ENCODE measurements at regions not wholly inside any gene's neighbourhood (a gene's known extent, or its start where the extent isn't known, plus 50 kb on each side); places are given as distances from the start of the nearest gene placed in this dataset.
"Not testable (repeated sequence)": the region's sequence is repeated elsewhere in the genome, so short reads cannot be mapped to it uniquely, and the experiment has no call there.

DNA sequence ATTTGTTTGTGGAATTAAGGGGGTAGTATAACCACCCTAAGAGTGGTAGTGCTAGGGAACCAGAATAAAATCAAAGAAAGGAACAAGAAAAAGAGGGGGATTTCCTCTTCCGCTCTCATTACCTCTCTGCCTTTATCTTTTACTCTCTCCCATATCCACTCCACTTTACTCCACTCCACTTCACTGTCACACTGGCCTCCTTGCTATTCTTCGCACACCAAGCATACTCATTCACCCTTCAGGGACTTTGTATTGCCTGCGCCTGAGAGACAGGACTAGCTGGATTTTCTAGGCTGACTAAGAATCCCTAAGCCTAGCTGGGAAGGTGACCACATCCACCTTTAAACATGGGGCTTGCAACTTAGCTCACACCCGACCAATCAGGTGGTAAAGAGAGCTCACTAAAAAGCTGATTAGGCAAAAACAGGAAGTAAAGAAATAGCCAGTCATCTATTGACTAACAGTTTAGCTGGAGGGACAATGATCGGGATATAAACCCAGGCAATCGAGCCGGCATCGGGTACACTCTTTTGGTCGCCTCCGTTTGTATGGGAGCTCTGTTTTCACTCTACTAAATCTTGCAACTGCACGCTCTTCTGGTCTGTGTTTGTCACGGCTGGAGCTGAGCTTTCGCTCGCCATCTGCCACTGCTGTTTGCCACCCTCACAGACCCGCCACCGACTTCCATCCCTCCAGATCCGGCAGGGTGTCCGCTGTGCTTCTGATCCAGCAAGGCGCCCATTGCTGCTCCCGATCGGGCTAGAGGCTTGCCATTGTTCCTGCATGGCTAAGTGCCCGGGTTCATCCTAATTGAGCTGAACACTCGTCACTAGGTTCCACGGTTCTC is 121.8 kb downstream of the FAM170A start:
- Mint-ChIP-seq H3K36me3 (ENCODE audit: low read depth) (no peaks in the 10 kb centered on the region), H3K27ac (ENCODE audit: unreplicated experiment) (no peak overlapping the region)

DNA sequence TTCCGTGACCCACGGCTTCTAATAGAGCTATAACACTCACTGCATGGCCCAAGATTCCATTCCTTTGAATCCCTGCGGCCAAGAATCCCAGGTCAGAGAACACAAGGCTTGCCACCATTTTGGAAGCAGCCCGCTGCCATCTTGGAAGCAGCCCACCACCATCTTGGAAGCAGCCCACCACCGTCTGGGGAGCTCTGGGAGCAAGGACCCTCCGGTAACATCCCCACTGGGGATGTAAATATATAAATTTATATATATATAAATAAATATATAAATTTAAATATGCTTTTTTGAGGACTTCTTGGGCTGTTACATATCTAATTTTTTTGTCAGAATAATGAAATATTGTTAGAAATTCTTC is 122.4 kb downstream of the FAM170A start:
- Mint-ChIP-seq H3K27ac (ENCODE audit: unreplicated experiment) (no peak overlapping the region), H3K36me3 (ENCODE audit: low read depth) (no peaks in the 10 kb centered on the region), H3K4me1 (no peaks in the 10 kb centered on the region), H3K4me3 (no peak overlapping the region), H3K9me3 (peaks cover 2% of the 10 kb centered on the region), H3K27me3 (ENCODE audit: low read depth) (no peaks in the 10 kb centered on the region)
- TF ChIP-seq, protein P1, sequence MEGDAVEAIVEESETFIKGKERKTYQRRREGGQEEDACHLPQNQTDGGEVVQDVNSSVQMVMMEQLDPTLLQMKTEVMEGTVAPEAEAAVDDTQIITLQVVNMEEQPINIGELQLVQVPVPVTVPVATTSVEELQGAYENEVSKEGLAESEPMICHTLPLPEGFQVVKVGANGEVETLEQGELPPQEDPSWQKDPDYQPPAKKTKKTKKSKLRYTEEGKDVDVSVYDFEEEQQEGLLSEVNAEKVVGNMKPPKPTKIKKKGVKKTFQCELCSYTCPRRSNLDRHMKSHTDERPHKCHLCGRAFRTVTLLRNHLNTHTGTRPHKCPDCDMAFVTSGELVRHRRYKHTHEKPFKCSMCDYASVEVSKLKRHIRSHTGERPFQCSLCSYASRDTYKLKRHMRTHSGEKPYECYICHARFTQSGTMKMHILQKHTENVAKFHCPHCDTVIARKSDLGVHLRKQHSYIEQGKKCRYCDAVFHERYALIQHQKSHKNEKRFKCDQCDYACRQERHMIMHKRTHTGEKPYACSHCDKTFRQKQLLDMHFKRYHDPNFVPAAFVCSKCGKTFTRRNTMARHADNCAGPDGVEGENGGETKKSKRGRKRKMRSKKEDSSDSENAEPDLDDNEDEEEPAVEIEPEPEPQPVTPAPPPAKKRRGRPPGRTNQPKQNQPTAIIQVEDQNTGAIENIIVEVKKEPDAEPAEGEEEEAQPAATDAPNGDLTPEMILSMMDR (conservative IDR thresholded peaks at IDR 0.05), result no peak
- DNase-seq (ENCODE audit: low read depth, low spot score), result no peak

More for the DNA sequence above, 121.8 kb downstream of the FAM170A start:
- Mint-ChIP-seq H3K4me3 (no peak overlapping the region), H3K27me3 (ENCODE audit: low read depth) (no peaks in the 10 kb centered on the region), H3K4me1 (no peaks in the 10 kb centered on the region), H3K9me3 (peaks cover 2% of the 10 kb centered on the region)
- TF ChIP-seq, protein P1 (conservative IDR thresholded peaks at IDR 0.05), result no peak
- DNase-seq (ENCODE audit: low read depth, low spot score), result no peak

DNA sequence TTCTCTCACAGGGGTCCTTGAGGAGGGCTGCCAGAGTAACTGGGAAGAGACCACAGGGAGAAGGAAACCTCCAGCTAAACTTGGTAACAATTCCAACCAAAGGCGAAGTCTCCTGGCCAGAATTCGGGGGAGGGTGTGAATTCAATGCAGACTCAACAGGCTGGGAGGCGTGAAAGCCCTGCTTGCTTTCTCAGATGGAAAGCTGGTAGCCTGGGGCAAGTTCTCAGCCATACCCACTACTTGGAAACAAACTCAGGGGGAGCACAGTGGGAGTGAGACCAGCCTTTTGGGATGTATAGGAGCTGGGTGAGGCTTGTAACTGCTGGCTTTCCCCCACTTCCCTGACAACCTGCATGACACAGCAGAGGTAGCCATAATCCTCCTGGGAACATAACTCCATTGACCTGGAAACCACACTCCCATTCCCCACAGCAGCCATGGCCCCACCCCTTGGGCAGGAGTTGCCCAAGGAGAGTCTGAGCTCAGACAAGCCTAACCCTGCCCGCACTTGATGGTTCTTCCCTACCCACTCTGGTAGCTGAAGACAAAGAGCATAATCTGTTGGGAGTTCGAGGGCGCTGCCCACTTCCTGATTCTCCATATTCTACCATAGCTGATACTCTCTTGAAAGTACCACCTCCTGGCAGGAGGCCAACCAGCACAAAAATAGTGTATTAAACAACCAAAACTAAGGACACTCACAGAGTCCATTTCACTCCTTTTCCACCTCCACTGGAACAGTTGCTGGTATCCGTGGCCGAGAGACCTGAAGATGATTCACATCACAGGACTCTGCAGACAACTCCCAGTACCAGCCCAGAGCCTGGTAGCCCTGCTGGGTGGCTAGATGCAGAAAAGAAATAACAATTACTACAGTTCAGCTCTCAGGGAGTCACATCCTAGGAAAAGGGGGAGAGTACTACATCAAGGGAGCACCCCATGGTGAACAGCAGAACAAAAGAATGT is 123.8 kb downstream of the FAM170A start:
- TF ChIP-seq, protein P1 (conservative IDR thresholded peaks at IDR 0.05), result no peak
- no peak for DNase-seq (ENCODE audit: low read depth, low spot score)
- Mint-ChIP-seq H3K27ac (ENCODE audit: unreplicated experiment) (no peak overlapping the region), H3K4me3 (no peak overlapping the region), H3K27me3 (ENCODE audit: low read depth) (no peaks in the 10 kb centered on the region), H3K4me1 (no peaks in the 10 kb centered on the region), H3K36me3 (ENCODE audit: low read depth) (no peaks in the 10 kb centered on the region), H3K9me3 (peaks cover 2% of the 10 kb centered on the region)

DNA sequence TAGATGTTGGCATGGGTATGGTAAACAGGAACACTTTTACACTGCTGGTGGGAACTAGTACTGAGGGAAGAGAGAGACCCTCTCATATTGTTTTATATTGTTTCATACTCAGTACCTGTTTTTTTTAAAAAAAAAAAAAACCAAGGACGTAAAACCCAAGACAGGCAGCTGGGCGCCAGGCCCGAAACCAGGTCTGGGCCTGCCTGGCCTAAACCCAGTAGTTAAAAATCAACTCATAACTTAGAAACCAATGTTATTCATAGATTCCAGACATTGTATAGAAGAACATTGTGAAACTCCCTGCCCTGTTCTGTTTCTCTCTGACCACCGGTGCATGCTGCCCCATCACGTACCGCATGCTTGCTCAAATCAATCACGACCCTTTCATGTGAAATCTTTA is 125.5 kb downstream of the FAM170A start:
- H3K36me3 Mint-ChIP-seq (ENCODE audit: low read depth); H3K9me3 Mint-ChIP-seq; DNase-seq (ENCODE audit: low read depth, low spot score); H3K4me1 Mint-ChIP-seq; H3K27me3 Mint-ChIP-seq (ENCODE audit: low read depth); H3K27ac Mint-ChIP-seq (ENCODE audit: unreplicated experiment); H3K4me3 Mint-ChIP-seq: not testable (repeated sequence)

DNA sequence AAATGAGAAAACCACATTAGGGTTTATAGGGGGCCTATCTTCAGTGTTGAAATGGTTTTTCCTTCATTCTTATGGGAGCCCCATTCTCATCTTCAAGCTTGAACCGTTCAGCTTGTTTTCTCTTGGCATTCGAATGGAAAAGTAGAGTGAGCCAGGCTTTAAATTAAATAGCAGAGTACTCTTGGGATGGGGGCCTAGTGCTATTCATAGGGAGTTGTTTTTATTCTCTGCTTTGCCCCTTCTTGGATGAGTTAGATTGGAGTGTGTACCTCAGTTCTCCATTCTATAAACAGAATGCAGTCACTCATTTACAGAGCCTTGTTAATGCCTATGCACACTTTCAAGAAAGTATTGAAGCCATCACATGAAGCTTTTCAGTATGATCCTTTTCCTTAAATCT is 127.9 kb downstream of the FAM170A start:
- H3K4me3 Mint-ChIP-seq, result no peak overlapping the region
- no peaks in the 10 kb centered on the region for H3K4me1 Mint-ChIP-seq
- no peak overlapping the region for H3K27ac Mint-ChIP-seq (ENCODE audit: unreplicated experiment)
- DNase-seq (ENCODE audit: low read depth, low spot score), result no peak
- H3K27me3 Mint-ChIP-seq (ENCODE audit: low read depth), result no peaks in the 10 kb centered on the region
- H3K9me3 Mint-ChIP-seq, result no peaks in the 10 kb centered on the region
- H3K36me3 Mint-ChIP-seq (ENCODE audit: low read depth), result no peaks in the 10 kb centered on the region
- TF ChIP-seq, protein P1 (conservative IDR thresholded peaks at IDR 0.05), result no peak

DNA sequence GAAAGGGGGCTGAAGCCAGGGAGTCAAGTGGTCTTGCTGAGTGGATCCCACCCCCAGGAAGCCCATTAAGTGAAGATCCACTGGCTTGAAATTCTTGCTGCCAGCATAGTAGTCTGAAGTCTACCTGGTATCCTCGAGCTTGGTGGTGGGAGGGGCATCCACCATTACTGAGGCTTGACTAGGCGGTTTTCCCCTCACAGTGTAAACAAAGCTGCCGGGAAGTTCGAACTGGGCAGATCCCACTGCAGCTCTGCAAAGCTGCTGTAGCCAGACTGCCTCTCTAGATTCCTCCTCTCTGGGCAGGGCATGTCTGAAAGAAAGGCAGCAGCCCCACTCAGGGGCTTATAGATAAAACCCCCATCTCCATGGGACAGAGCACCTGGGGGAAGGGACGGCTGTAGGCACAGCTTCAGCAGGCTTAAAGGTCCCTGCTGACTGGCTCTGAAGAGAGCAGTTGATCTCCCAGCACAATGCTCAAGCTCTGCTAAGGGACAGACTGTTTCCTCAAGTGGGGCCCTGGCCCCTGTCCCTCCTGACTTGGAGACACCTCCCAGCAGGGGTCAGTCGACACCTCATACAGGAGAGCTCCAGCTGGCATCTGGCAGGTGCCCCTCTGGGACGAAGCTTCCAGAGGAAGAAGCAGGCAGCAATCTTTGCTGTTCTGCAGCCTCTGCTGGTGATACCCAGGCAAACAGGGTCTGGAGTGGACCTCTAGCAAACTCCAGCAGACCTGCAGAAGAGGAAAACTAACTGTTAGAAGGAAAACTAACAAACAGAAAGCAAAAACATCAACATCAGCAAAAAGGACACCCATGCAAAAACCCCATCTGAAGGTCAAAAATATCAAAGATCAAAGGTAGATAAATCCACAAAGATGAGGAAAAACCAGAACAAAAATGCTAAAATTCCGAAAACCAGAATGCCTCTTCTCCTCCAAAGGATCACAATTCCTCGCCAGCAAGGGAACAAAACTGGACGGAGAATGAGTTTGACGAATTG is 140.6 kb downstream of the FAM170A start:
- not testable (repeated sequence) for H3K27me3 Mint-ChIP-seq (ENCODE audit: low read depth); H3K4me1 Mint-ChIP-seq; H3K9me3 Mint-ChIP-seq; H3K4me3 Mint-ChIP-seq; H3K27ac Mint-ChIP-seq (ENCODE audit: unreplicated experiment); DNase-seq (ENCODE audit: low read depth, low spot score); H3K36me3 Mint-ChIP-seq (ENCODE audit: low read depth)

DNA sequence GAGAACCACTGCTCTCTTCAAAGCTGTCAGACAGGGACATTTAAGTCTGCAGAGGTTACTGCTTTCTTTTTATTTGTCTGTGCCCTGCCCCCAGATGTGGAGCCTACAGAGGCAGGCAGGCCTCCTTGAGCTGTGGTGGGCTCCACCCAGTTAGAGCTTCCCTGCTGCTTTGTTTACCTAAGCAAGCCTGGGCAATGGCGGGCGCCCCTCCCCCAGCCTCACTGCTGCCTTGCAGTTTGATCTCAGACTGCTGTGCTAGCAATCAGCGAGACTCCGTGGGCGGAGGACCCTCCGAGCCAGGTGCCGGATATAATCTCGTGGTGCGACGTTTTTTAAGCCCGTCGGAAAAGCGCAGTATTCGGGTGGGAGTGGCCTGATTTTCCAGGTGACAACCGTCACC is 150.8 kb downstream of the FAM170A start:
- not testable (repeated sequence) for H3K36me3 Mint-ChIP-seq (ENCODE audit: low read depth); H3K27ac Mint-ChIP-seq (ENCODE audit: unreplicated experiment); H3K4me1 Mint-ChIP-seq; H3K9me3 Mint-ChIP-seq; DNase-seq (ENCODE audit: low read depth, low spot score); H3K27me3 Mint-ChIP-seq (ENCODE audit: low read depth)
- peak overlapping the region; percentile 60 for H3K4me3 Mint-ChIP-seq
